ENCODE measurements at regions not wholly inside any gene's neighbourhood (a gene's known extent, or its start where the extent isn't known, plus 50 kb on each side); places are given as distances from the start of the nearest gene placed in this dataset.

GRCh38 chr21:38914528-38915293 lies 109.0 kb downstream of the ETS2 start:
- Histone ChIP-seq H3K27me3 (ENCODE audit: insufficient read depth, low read depth) (no peaks in the 10 kb centered on the region), H3K9me2 (ENCODE audit: insufficient read depth) (no peaks in the 10 kb centered on the region), H3K79me2 (ENCODE audit: low read depth) (no peaks in the 10 kb centered on the region), H3K9me3 (ENCODE audit: insufficient read depth, low read depth) (no peaks in the 10 kb centered on the region), H4K20me1 (ENCODE audit: insufficient read depth) (no peaks in the 10 kb centered on the region), H3K36me3 (ENCODE audit: low read depth) (no peaks in the 10 kb centered on the region), H3K4me2 (peak overlapping the region; percentile 36; the same call in 1 of the 2 replicates), H3K4me1 (replicated peaks; ENCODE audit: insufficient read depth) (peaks cover 43% of the 10 kb centered on the region), H3K4me3 (no peak overlapping the region), H3K27ac (no peak overlapping the region), H3F3A (ENCODE audit: insufficient read depth, low read depth) (peaks cover 40% of the 10 kb centered on the region), H2AFZ (no peak overlapping the region)
- TF ChIP-seq CTCF (conservative IDR thresholded peaks at IDR 0.05), result no peak
- no peak for TF ChIP-seq EZH2 (IDR thresholded peaks at IDR 0.05; ENCODE audit: low read depth)
- intact Hi-C loops (cut with micrococcal nuclease; ENCODE audit: unreplicated experiment), result loop anchor here (5.0 to 10.0 kb wide), 4 partner anchors 77 to 213 kb away; no protein-coding TSS in a partner anchor
- CTCF ChIA-PET, result interaction anchor here (0.6 kb wide), 1 partner anchor 127 kb away, joined by 5 read pairs; no protein-coding TSS in a partner anchor
- POLR2A ChIA-PET (ENCODE audit: unreplicated experiment), result no interaction called here
- BruUV-seq (replicated peaks), result no TSS peak
- DNase-seq, result peak in 1 of 2 experiments; percentile 13

GRCh38 chr21:38913893-38914527 lies 108.3 kb downstream of the ETS2 start:
- Histone ChIP-seq H3K9me2 (ENCODE audit: insufficient read depth) (no peaks in the 10 kb centered on the region), H3F3A (ENCODE audit: insufficient read depth, low read depth) (peaks cover 46% of the 10 kb centered on the region), H3K79me2 (ENCODE audit: low read depth) (no peaks in the 10 kb centered on the region), H3K4me3 (peak overlapping the region; percentile 48; the same call in 1 of the 2 replicates), H3K27me3 (ENCODE audit: insufficient read depth, low read depth) (no peaks in the 10 kb centered on the region), H2AFZ (no peak overlapping the region), H3K4me2 (peak overlapping the region; percentile 80), H3K27ac (peak overlapping the region; percentile 77), H3K36me3 (ENCODE audit: low read depth) (no peaks in the 10 kb centered on the region), H4K20me1 (ENCODE audit: insufficient read depth) (no peaks in the 10 kb centered on the region), H3K4me1 (replicated peaks; ENCODE audit: insufficient read depth) (peaks cover 48% of the 10 kb centered on the region), H3K9me3 (ENCODE audit: insufficient read depth, low read depth) (no peaks in the 10 kb centered on the region)
- no TSS peak for BruUV-seq (replicated peaks)
- ChIA-PET CTCF (interaction anchor here (0.6 kb wide), 1 partner anchor 126 kb away, joined by 5 read pairs; no protein-coding TSS in a partner anchor), POLR2A (ENCODE audit: unreplicated experiment) (no interaction called here)
- no peak for DNase-seq
- TF ChIP-seq EZH2 (IDR thresholded peaks at IDR 0.05; ENCODE audit: low read depth), result no peak
- TF ChIP-seq CTCF (conservative IDR thresholded peaks at IDR 0.05), result no peak
- intact Hi-C loops (cut with micrococcal nuclease; ENCODE audit: unreplicated experiment), result loop anchor here (1.0 to 10.0 kb wide), 7 partner anchors 61 to 213 kb away; partner anchors contain the start of gene ETS2

GRCh38 chr21:38913120-38913892 lies 107.6 kb downstream of the ETS2 start:
- peak overlapping the region; percentile 77 for H3K27ac ChIP-seq
- no peaks in the 10 kb centered on the region for H3K27me3 ChIP-seq (ENCODE audit: insufficient read depth, low read depth)
- BruUV-seq (replicated peaks), result no TSS peak
- peak; percentile 85 to 87 for DNase-seq
- H3K9me3 ChIP-seq (ENCODE audit: insufficient read depth, low read depth), result no peaks in the 10 kb centered on the region
- peak overlapping the region; percentile 48; the same call in 1 of the 2 replicates for H3K4me3 ChIP-seq
- H3F3A ChIP-seq (ENCODE audit: insufficient read depth, low read depth), result peaks cover 46% of the 10 kb centered on the region
- H3K9me2 ChIP-seq (ENCODE audit: insufficient read depth), result no peaks in the 10 kb centered on the region
- TF ChIP-seq CTCF (conservative IDR thresholded peaks at IDR 0.05) (no peak), EZH2 (IDR thresholded peaks at IDR 0.05; ENCODE audit: low read depth) (no peak)
- intact Hi-C loops (cut with micrococcal nuclease; ENCODE audit: unreplicated experiment), result loop anchor here (1.0 to 10.0 kb wide), 7 partner anchors 60 to 214 kb away; partner anchors contain the start of gene ETS2
- peaks cover 48% of the 10 kb centered on the region for H3K4me1 ChIP-seq (replicated peaks; ENCODE audit: insufficient read depth)
- CTCF ChIA-PET, result no interaction called here
- POLR2A ChIA-PET (ENCODE audit: unreplicated experiment), result no interaction called here
- no peaks in the 10 kb centered on the region for H3K79me2 ChIP-seq (ENCODE audit: low read depth)
- peak overlapping the region; percentile 80 for H3K4me2 ChIP-seq
- H2AFZ ChIP-seq, result peak overlapping the region; percentile 43; the same call in 1 of the 2 replicates
- H4K20me1 ChIP-seq (ENCODE audit: insufficient read depth), result no peaks in the 10 kb centered on the region
- H3K36me3 ChIP-seq (ENCODE audit: low read depth), result no peaks in the 10 kb centered on the region

Data from PC-9 (cell line).